GM23338 (cell line): ENCODE measurements at regions not wholly inside any gene's neighbourhood (a gene's known extent, or its start where the extent isn't known, plus 50 kb on each side); places are given as distances from the start of the nearest gene placed in this dataset.

Source experiments
- ATAC-seq: fragments of 200-7000 bp; cut with Tn5 transposase; 3 replicates; pipeline ENCODE4 v1.9.1; 2020
- DNase-seq: peaks from one replicate; pipeline ENCODE4 v3.0.0-alpha.2; 2015; ENCODE audit warnings: low spot score
- H2AFZ ChIP-seq: fragments of 200-600 bp; sonication (generic); 2 replicates; pipeline ENCODE4 v1.8.0; 2016; ENCODE audit warnings: antibody characterized with exemption, mild to moderate bottlenecking, moderate library complexity
- H3F3A ChIP-seq: fragments of 200-600 bp; sonication (generic); replicated peaks from 2 replicates; pipeline ENCODE4 v1.8.0; 2017; ENCODE audit warnings: antibody characterized with exemption, mixed run types, low read depth
- H3K27ac ChIP-seq: fragments of 200-600 bp; sonication (generic); 2 replicates; pipeline ENCODE4 v1.6.1; 2016; ENCODE audit warnings: low read depth
- H3K27me3 ChIP-seq: fragments of 200-600 bp; sonication (generic); 2 replicates; pipeline ENCODE4 v1.8.0; 2016; ENCODE audit warnings: mild to moderate bottlenecking, mixed run types, moderate library complexity; ENCODE audit not compliant: insufficient read depth
- H3K36me3 ChIP-seq: fragments of 200-600 bp; sonication (generic); 2 replicates; pipeline ENCODE4 v1.8.0; 2016; ENCODE audit warnings: mild to moderate bottlenecking; ENCODE audit not compliant: insufficient read depth
- H3K4me1 ChIP-seq: fragments of 200-600 bp; sonication (generic); 2 replicates; pipeline ENCODE4 v1.8.0; 2016; ENCODE audit warnings: mild to moderate bottlenecking, moderate library complexity; ENCODE audit not compliant: insufficient read depth
- H3K4me2 ChIP-seq: fragments of 200-600 bp; sonication (generic); 2 replicates; pipeline ENCODE4 v1.7.1; 2017; ENCODE audit warnings: mixed run types
- H3K4me3 ChIP-seq: fragments of 200-600 bp; sonication (generic); 2 replicates; pipeline ENCODE4 v1.6.1; 2016; ENCODE audit warnings: mixed run types
- H3K79me2 ChIP-seq: fragments of 200-600 bp; sonication (generic); replicated peaks from 2 replicates; pipeline ENCODE4 v1.8.0; 2017; ENCODE audit warnings: mild to moderate bottlenecking; ENCODE audit not compliant: insufficient read depth
- H3K9me2 ChIP-seq: fragments of 200-600 bp; sonication (generic); 2 replicates; pipeline ENCODE4 v1.8.0; 2017; ENCODE audit not compliant: insufficient read depth
- H4K20me1 ChIP-seq: fragments of 200-600 bp; sonication (generic); replicated peaks from 2 replicates; pipeline ENCODE4 v1.8.0; 2017; ENCODE audit warnings: mild to moderate bottlenecking; ENCODE audit not compliant: insufficient read depth
- H3K27ac Mint-ChIP-seq: 2 replicates; pipeline ENCODE4 v1.8.0; 2020; ENCODE audit warnings: inconsistent platforms, mild to moderate bottlenecking, moderate library complexity, mixed read lengths
- H3K27me3 Mint-ChIP-seq: 3 replicates; pipeline ENCODE4 v1.8.0; 2022; ENCODE audit warnings: low read depth, mild to moderate bottlenecking, moderate library complexity, mixed read lengths, inconsistent platforms; ENCODE audit not compliant: insufficient read depth, poor library complexity
- H3K36me3 Mint-ChIP-seq: 3 replicates; pipeline ENCODE4 v1.8.0; 2021; ENCODE audit warnings: low read depth, mild to moderate bottlenecking, inconsistent platforms, moderate library complexity, mixed read lengths
- H3K4me1 Mint-ChIP-seq: 3 replicates; pipeline ENCODE4 v1.8.0; 2020; ENCODE audit warnings: mild to moderate bottlenecking, inconsistent platforms, mixed read lengths
- H3K4me3 Mint-ChIP-seq: 3 replicates; pipeline ENCODE4 v1.8.0; 2021; ENCODE audit warnings: moderate library complexity, mild to moderate bottlenecking, inconsistent platforms, mixed read lengths
- H3K9me3 Mint-ChIP-seq: 3 replicates; pipeline ENCODE4 v1.8.0; 2020; ENCODE audit warnings: moderate library complexity, mild to moderate bottlenecking, inconsistent platforms, mixed read lengths
- CREB1 ChIP-seq: fragments of 250-450 bp; sonication (Bioruptor Pico); IDR thresholded peaks from 2 replicates; pipeline ENCODE4 v1.5.0; 2020; ENCODE audit warnings: low read depth, mild to moderate bottlenecking, moderate library complexity
- CTCF ChIP-seq, 2 experiments: fragments of 200-600 bp in 1 of 2; sonication (generic) in 1 of 2; conservative IDR thresholded peaks; 2 replicates each; pipeline versions ENCODE4 v1.5.1 to v1.6.1; 2016 to 2017; ENCODE audit warnings: antibody characterized with exemption in 2 of 2, low read depth in 2 of 2, mild to moderate bottlenecking in 2 of 2, moderate library complexity in 1 of 2
- ETS1 ChIP-seq: IDR thresholded peaks from 2 replicates; pipeline ENCODE4 v1.6.1; 2016; ENCODE audit warnings: antibody characterized with exemption
- EZH2 ChIP-seq: fragments of 200-600 bp; sonication (generic); IDR thresholded peaks from one replicate; pipeline ENCODE4 v1.8.0; 2017; ENCODE audit warnings: antibody characterized with exemption, mild to moderate bottlenecking, low read depth; ENCODE audit not compliant: unreplicated experiment
- EZH2phosphoT487 ChIP-seq: fragments of 200-600 bp; sonication (generic); IDR thresholded peaks from one replicate; pipeline ENCODE4 v1.8.1; 2018; ENCODE audit warnings: antibody characterized with exemption; ENCODE audit not compliant: unreplicated experiment
- JUNB ChIP-seq: IDR thresholded peaks from one replicate; pipeline ENCODE4 v1.6.1; 2016; ENCODE audit warnings: antibody characterized with exemption; ENCODE audit not compliant: unreplicated experiment
- NANOG ChIP-seq: IDR thresholded peaks from 2 replicates; pipeline ENCODE4 v1.6.1; 2016; ENCODE audit warnings: antibody characterized with exemption, borderline replicate concordance
- POLR2AphosphoS5 ChIP-seq: IDR thresholded peaks from 2 replicates; pipeline ENCODE4 v1.6.1; 2016; ENCODE audit warnings: antibody characterized with exemption, low read depth
- STAT1 ChIP-seq: IDR thresholded peaks from one replicate; pipeline ENCODE4 v1.6.1; 2016; ENCODE audit warnings: antibody characterized with exemption; ENCODE audit not compliant: unreplicated experiment
- ZNF114 ChIP-seq: fragments of 250-450 bp; sonication (Bioruptor Pico); IDR thresholded peaks from 2 replicates; pipeline ENCODE4 v1.5.0; 2020; ENCODE audit warnings: mild to moderate bottlenecking, moderate library complexity
- ZNF331 ChIP-seq: fragments of 250-450 bp; sonication (Bioruptor Pico); IDR thresholded peaks from 2 replicates; pipeline ENCODE4 v1.5.0; 2020; ENCODE audit warnings: low read depth, mild to moderate bottlenecking, moderate library complexity
- ZNF462 ChIP-seq: fragments of 250-450 bp; sonication (Bioruptor Pico); IDR thresholded peaks from 2 replicates; pipeline ENCODE4 v1.5.0; 2020; ENCODE audit warnings: mild to moderate bottlenecking, moderate library complexity
- TF ChIP-seq, protein P1 (sequence below): IDR thresholded peaks from one replicate; pipeline ENCODE4 v1.6.1; 2018; ENCODE audit warnings: antibody characterized with exemption; ENCODE audit not compliant: unreplicated experiment

DNA sequence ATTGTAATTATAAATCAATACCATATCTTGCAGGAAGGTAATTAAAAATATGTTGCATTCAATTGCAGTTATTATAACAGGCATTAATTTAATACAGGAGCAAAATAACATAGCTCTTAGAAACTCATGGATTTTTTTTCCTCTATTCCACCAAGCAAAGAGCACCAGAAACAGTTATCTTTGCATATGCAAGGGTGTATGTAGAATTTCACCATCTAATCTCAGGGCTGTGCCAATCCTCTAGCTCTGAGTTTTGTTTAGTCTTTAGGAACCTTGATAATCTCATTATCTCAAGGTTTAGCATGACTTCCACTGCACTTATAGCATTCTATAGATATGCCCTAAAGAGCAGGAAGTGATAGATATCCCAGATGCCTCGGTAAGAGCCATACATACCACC is 197.5 kb downstream of the VEGFC start:
- no peaks in the 10 kb centered on the region for H3K9me2 ChIP-seq
- no peaks in the 10 kb centered on the region for H3K4me1 ChIP-seq
- H3K27me3 ChIP-seq = no peaks in the 10 kb centered on the region
- Mint-ChIP-seq H3K4me1 (no peaks in the 10 kb centered on the region), H3K4me3 (no peak overlapping the region), H3K9me3 (peaks cover 3% of the 10 kb centered on the region; the same call in 2 of the 3 replicates), H3K27me3 (no peaks in the 10 kb centered on the region), H3K36me3 (no peaks in the 10 kb centered on the region), H3K27ac (no peak overlapping the region)
- H3K27ac ChIP-seq = no peak overlapping the region
- ATAC-seq (no peak), DNase-seq (no peak)
- TF ChIP-seq POLR2AphosphoS5 (no peak), ZNF331 (CRISPR knock-in tag) (no peak), EZH2 (no peak), ZNF114 (CRISPR knock-in tag) (no peak), CREB1 (no peak), ZNF462 (CRISPR knock-in tag) (no peak), STAT1 (no peak), EZH2phosphoT487 (no peak), ETS1 (no peak), CTCF (conservative IDR thresholded peaks at IDR 0.05; ENCODE audit: low read depth in 2 of 2) (no peak), NANOG (no peak), JUNB (no peak)
- TF ChIP-seq, protein P1, sequence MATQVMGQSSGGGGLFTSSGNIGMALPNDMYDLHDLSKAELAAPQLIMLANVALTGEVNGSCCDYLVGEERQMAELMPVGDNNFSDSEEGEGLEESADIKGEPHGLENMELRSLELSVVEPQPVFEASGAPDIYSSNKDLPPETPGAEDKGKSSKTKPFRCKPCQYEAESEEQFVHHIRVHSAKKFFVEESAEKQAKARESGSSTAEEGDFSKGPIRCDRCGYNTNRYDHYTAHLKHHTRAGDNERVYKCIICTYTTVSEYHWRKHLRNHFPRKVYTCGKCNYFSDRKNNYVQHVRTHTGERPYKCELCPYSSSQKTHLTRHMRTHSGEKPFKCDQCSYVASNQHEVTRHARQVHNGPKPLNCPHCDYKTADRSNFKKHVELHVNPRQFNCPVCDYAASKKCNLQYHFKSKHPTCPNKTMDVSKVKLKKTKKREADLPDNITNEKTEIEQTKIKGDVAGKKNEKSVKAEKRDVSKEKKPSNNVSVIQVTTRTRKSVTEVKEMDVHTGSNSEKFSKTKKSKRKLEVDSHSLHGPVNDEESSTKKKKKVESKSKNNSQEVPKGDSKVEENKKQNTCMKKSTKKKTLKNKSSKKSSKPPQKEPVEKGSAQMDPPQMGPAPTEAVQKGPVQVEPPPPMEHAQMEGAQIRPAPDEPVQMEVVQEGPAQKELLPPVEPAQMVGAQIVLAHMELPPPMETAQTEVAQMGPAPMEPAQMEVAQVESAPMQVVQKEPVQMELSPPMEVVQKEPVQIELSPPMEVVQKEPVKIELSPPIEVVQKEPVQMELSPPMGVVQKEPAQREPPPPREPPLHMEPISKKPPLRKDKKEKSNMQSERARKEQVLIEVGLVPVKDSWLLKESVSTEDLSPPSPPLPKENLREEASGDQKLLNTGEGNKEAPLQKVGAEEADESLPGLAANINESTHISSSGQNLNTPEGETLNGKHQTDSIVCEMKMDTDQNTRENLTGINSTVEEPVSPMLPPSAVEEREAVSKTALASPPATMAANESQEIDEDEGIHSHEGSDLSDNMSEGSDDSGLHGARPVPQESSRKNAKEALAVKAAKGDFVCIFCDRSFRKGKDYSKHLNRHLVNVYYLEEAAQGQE = no peak
- H4K20me1 ChIP-seq = no peaks in the 10 kb centered on the region
- no peaks in the 10 kb centered on the region for H3F3A ChIP-seq
- no peak overlapping the region for H2AFZ ChIP-seq
- 0 out of 2 replicates have a peak, but pooled peaks cover 4% of the 10 kb centered on the region for H3K36me3 ChIP-seq
- no peaks in the 10 kb centered on the region for H3K79me2 ChIP-seq
- H3K4me2 ChIP-seq = no peak overlapping the region
- no peak overlapping the region for H3K4me3 ChIP-seq
